M059J (cell line): ENCODE measurements at regions not wholly inside any gene's neighbourhood (a gene's known extent, or its start where the extent isn't known, plus 50 kb on each side); places are given as distances from the start of the nearest gene placed in this dataset.
"Not testable (repeated sequence)": the region's sequence is repeated elsewhere in the genome, so short reads cannot be mapped to it uniquely, and the experiment has no call there.

Experiments used
- DNase-seq: peaks from one replicate; pipeline ENCODE4 v3.0.0-alpha.2; 2012; ENCODE audit warnings: low read depth

DNA sequence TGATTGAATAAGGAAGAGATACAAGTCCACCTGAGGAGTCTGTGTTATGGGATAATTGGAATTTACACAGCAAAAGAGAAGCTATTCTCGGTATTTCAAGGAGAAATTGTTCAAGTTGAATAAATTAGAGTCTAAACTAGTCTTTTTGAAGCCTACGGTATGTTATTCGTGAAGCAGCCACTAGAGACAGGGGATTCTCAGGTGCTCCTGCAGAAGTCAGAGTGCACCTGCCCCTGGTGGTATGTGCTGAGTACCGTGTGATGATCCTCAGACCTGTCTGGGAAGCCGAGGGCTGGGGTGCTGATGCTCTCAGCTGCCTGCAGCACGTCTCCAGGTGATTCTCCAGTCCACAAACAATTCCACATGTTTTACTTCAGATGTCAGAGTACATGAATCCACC is 1171.7 kb downstream of the RPIA start:
- not testable (repeated sequence) for DNase-seq

DNA sequence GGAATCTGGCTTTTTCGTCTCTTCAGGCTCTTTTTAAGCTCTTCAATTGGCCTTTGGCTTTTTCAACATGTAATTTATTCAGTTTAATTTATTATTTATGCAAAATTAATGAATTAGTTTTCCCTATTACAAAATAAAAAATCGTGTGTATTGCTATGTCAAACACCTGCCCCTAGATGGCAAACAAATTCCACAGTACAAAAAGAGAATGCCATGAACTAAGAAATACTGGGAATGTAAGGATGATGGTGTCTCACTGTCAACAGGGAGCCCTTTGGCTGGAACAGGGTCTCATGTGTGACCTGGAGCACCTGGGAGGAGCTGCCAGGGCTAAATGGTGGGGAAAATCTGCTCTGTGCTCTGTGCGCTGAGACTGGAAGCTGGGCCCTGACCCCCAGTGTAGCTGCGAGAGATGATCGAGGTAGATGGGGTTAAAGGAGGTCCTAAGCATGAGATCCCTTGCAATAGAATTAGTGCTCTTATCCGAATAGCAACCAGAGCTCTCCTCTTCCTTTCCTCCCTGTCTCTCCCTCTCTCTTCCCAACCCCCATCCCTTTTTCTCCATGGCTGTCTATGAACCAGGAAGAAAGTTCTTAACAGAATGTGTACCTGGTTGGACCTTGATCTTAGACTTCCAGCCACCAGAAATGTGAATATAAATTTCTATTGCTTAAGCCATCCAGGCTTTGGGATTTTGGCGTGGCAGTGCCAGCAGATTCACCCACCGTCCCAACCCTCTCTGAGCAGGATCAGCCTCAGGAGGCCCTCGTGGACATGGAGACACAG is 1183.5 kb downstream of the RPIA start:
- DNase-seq = not testable (repeated sequence)

DNA sequence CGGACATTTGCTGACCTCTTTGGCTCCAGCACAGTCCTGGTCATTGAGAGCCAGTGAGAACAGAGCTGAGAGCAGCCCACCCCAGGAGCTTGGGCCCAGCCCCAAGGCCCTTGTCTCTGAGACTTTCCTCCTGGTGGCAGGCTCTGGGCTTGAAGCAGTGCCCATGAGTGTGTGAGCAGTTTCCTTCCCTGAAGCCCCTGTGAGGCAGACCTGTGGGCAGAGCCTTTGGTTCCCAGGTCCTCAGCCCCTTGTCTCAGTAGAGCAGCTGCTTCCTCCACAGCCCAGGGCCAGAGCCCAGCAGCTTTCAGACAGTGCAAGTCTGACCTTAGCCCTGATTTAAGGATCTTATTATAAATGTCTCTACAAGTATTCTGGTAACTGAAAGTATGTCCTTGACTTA is 1185.0 kb downstream of the RPIA start:
- not testable (repeated sequence) for DNase-seq

DNA sequence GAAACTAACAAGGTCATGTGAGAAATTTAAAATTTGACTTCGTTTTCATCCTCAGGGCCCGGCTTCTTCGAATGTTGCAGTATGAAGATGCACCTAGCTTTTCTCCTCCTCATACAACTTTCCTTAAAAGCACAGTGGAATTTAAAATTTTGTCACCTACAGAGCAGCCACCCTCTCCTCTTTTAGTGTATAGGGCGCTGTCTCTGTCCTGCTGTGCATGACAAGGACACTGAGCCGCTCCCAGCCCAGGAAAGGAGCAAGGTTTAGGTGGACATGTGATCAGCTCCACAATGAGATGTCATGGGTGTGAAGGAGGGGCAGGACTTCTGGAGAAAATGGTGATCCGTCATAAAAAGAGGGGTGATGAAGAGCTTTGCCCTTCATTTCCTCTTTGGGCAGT is 1185.4 kb downstream of the RPIA start:
- DNase-seq = not testable (repeated sequence)

DNA sequence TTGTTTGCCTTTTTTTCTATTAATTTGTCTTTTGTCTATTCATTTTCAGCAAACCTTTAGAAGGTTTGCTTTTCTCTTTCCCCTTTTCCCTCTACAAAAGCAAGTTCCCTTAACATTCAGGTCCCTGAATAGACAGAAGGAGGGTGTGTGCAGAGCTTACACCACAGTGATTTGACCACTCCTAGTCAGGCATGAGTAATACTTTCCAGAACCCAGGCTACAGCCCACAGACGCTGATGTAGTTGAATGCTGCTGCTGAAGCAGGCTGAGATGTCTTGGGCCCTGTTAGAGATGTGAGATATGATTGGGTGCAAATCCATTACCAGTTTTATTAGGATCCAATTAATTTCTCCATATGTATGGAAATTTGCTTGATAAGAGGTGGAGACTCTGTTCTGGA is 1191.4 kb downstream of the RPIA start:
- not testable (repeated sequence) for DNase-seq

DNA sequence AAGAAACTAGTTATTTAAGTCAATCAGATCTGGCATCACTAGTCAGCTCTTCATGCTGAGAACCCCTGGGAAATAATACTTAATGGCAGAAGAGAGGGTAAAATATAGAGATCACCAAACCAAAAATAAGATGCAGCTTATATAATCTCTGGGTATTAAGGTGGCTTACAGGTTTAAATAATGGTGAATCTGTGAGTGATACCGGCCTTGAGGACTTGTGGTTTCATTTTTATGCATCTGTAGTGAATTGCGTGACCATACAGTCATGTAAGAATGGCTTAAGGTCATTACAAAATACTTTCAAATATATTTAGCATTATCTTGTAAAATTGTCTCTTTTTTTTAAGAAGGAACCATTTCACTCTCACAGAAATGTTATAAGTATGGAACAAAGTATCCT is 1192.2 kb downstream of the RPIA start:
- not testable (repeated sequence) for DNase-seq

DNA sequence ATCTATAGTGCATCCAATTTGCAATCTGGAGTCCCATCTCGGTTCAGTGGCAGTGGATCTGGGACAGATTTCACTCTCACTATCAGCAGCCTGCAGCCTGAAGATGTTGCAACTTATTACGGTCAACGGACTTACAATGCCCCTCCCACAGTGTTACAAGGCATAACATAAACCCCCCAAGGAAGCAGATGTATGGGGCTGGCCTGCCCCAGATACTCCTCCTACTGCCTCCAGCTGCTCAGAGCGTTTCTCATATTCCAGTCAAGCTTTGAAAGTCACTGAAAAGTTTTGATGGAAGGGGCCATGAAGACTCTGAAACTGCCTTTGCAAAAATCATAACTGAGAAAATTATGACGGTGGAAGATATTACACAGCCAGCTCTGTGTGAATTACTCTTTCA is 1193.6 kb downstream of the RPIA start:
- DNase-seq = not testable (repeated sequence)

DNA sequence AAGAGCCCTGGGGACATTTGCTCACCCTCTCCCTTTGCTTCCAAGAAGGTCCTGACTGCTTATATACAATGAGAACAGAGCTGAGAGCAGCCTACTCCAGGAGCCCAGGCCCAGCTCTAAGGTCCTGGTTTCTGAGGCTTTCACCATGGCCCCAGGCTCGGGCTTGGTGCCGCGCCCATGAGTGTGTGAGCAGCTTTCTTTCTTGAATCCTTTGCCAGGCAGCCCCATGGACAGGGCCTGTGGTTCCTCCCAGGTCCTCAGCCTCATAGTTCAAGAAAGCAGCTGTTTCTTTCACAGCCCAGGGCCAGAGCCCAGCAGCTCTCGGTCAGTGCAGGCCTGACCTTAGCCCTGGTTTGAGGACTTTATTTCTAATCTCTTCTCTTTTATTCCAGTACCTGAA is 1197.2 kb downstream of the RPIA start:
- not testable (repeated sequence) for DNase-seq

DNA sequence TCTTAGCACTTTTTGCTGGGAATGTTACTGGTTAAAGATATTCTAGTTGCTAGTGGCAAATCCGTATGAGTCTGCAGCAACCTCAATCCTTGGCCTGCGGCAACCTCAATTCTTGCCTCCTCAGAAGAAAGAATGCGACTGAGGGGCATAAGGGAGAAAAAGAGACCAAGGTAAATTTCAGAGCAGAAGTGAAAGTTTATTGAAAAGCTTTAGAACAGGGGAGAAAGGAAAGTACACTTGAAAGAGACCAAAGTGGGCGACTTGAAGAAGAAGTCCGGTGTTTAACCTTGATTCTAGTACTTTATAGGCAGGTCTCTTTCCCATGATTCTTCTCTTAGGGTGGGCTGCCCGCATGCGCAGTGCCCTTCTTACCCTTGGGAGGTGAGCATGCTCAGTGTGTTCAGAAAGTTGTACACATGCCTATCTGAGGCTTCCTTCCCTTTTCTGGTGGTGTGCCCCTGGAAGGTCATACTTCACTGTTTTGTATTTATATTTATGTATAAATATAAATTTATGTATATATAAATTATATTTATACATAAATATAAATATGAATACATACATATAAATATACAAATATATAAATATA is 1198.8 kb downstream of the RPIA start:
- DNase-seq = not testable (repeated sequence)

DNA sequence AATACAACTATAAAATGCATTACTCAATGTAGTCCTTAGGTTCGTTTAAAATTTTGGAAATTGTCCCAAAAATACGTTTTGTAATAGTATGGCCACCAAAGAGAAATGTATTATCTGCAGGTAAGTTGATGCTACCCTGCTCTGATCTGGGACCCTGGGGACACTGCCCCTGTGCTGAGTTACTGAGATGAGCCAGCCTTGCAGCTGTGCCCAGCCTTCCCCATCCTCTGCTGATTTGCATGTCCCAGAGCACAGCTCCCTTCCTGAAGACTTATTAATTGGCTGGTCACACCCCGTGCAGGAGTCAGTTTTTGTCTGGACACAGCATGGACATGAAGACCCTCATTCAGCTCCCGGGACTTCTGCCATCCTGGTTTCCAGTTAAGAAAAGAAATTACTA is 1203.5 kb downstream of the RPIA start:
- not testable (repeated sequence) for DNase-seq

DNA sequence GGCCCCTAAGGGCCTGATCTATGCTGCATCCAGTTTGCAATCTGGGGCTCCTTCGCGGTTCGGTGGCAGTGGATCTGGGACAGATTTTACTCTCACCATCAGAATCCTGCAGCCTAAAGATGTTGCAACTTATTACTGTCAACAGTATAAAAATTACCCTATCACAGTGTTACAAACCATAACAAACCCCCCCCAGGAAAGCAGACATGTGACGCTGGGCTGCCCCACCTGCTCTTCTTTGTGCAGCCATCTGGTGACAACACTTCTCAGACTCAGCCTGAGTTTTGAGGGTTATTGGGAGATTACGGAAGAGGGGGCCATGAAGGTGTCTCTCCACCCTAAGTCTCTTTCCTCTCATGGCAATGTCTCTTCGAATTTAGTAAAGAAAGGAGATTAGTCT is 1204.2 kb downstream of the RPIA start:
- not testable (repeated sequence) for DNase-seq

DNA sequence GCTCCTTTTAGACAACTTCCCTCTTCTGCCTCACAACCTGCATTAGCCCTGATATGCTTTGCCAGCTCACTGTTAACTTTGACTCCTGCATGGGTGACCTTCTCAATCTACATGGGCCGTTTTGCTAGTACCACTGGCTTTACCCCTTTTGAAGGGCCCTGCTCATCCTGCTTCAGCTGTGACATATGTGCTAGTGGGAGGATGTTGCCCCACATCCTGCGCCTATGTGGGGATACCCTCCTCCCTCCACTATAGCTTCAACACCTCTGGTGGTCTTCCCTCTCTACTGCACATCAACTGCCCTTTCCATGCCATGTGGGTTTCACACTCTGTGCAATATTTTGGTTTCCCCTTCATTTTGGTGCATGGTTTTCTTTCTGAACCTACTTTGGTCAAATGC is 1235.5 kb downstream of the RPIA start:
- not testable (repeated sequence) for DNase-seq

DNA sequence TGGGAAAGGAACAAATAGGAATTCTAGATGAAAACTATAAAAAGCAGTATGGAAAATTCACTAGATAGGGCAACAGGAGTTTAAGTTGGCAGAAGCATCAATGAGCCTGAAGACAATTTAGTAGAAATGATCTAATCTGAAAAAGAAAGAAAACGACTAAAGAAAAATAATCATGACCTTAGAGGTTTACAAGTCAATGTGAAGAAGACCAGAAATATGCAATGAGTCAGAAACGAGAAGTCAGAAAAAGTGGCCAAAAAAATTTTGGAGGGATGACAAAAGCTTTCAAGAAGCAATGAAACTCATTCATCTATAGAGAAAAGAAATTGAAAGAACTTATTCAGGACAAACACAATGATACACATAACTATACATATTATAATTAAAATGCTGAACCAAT is 1244.0 kb downstream of the RPIA start:
- DNase-seq = peak; percentile 21

DNA sequence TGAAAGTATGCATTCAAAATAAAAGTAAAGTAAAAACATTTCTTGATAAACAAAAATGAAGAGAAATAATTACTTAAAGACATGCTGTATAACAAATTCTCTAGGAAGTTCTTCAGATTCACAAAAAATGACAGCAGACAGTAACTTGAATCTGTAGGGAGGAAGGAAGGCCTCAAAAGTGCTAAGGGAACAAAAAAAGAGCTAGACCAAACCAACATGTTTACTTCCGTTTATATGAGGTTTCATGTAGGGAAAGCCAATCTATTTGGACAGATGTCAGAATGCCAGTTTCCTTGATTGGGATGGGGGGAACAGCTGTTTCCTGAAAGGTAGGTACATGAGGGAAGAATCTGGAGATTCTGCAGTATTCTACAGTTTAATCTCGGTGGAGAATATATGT is 1244.5 kb downstream of the RPIA start:
- DNase-seq = not testable (repeated sequence)

DNA sequence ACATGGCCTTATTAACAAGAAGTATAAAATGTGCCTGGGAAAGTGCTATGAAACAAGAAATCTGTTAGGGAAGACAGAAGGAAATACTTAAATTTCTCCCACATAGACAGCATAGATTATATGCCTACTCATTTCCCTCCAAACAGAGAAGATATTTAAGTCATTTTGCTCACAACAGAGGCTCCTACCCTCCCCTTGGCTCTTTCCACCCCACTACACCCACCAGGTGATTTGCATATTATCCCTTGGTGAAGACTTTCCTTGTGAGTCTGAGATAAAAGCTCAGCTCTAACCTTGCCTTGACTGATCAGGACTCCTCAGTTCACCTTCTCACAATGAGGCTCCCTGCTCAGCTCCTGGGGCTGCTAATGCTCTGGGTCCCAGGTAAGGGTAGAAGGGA is 1245.1 kb downstream of the RPIA start:
- DNase-seq = not testable (repeated sequence)

DNA sequence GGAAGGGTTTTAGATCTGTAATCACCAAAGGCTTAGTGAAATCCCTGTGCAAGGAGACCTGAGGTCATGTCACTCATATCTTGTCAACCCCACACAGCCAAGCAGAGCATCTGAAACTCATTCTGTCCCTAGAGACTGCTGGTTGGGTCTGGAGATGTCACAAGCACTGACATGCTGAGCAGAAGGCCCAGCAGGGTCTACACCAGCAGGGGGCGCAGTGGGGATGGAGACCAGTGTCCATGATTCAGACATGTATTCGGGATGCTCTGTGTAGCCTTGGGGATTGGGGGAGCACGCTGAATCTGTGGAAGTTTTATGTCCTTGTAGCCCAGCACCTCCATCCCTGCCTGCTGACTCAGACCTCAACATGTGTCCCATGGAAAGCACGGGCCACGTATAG is 1247.3 kb downstream of the RPIA start:
- not testable (repeated sequence) for DNase-seq

DNA sequence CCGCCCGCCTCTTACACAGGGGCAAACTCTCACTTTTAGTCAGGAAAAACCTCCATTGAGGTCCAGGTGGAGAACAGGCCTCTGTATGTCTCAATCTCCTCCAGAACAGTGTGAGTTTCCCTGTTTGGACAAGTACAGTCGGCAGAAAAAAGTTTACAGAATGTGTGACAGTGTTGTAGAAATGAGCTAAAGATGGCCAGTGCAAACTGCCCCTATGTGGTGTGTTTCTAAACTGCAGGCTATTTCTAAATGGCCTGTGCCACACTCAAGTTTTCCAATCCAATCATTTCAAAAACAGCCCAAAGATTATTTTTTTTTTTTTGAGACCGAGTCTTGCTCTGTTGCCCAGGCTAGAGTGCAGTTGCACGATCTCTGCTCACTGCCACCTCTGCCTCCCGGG is 1252.8 kb downstream of the RPIA start:
- not testable (repeated sequence) for DNase-seq

DNA sequence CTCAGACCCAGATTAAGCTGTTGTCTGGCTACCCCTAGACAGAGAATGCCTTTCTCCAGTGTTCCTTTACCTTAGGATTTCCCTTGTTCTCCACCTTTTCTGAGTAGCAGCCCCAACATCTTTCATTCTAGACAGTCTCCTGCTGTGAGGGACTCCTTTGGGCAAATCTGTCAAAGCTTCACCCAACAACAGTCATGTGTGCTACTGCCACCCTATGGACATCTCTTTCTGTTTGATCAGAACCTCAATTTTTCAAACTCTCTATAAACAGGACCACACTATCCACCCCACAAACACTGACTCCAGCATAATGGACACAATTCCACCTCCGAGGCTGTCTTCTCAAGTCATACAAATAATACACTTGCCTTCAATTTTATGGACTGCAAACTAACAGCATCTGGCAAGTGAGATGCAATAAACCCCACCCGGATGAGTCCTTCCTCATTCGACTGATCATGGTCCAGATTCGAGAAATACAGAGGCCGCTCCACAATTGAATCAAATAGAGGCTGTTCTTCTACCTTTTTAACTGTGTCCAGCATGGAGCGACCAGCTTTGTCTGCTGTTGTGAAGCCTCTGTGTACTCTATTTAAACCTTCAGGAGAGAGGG is 1253.6 kb downstream of the RPIA start:
- DNase-seq = not testable (repeated sequence)

DNA sequence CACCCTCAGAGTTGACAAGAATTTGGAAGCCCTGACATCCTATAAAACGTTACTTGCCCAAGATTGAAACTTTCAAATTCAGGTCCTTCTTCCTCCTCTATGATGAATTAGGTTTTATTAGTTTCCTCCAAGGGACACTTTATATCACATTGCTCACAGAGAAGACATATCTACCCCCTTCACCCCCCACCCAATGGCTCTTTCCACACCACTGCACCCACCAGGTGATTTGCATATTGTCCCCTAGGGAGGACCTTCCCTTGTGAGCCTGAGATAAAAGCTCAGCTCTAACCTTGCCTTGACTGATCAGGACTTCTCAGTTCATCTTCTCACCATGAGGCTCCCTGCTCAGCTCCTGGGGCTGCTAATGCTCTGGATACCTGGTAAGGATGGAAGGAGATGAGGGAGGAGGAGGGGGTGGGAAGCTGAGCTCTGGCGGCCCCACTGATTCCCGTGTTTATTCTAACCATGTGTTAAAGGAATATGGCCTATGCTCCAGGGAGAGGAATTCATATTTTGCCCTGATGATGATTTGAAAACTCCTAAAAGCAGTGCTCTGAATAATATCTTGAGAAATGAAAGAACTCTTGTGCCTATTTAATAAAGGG is 1255.8 kb downstream of the RPIA start:
- not testable (repeated sequence) for DNase-seq

DNA sequence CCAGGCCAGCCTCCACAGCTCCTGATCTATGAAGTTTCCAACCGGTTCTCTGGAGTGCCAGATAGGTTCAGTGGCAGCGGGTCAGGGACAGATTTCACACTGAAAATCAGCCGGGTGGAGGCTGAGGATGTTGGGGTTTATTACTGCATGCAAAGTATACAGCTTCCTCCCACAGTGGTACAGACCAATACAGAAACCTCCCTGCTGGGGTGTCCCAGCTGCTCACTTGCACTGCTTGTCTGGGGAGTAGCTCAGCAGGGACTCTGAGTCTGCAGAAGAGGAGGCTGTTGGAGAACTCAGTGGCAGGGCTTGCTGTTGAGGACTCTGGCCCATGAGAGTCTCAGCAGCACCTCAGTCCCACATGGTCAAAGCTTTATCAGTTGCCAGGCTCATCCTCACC is 1256.6 kb downstream of the RPIA start:
- not testable (repeated sequence) for DNase-seq

DNA sequence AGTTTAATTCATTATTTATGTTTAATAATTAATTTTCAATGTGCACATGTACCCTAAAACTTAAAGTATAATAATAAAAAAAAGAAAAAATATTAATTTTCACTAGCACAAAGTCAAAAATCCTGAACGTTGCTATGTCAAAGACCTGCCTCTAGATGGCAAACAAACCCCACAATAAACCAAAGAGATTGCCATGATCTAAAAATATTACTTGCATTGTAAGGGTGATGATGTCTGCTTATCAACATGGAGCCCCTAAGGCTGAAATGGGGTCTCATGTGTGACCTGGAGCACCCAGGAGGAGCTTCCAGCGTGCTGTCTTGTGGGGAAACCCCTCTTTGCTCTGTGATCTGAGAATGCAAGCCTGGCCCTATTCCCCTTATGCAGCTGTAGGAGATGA is 1259.3 kb downstream of the RPIA start:
- not testable (repeated sequence) for DNase-seq

DNA sequence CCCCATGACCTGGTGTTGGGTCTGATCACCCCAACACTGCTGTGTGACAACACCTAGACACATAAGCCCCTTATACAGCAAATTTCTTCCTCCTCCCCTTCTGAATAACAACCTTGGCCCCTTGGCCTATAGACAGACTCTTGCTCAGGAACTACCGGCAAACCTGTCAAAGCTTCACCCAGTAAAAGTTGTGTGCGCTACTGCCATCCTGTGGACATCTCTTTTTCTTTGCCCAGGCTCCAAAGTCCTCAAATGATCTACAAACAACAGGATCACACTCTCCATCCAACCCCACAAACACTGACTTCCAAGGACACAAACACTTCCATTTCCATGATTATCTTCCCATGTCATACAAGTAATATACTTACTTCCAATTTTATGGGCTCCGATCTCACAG is 1265.8 kb downstream of the RPIA start:
- peak; percentile 2 for DNase-seq
